ENCODE measurements at regions not wholly inside any gene's neighbourhood (a gene's known extent, or its start where the extent isn't known, plus 50 kb on each side); places are given as distances from the start of the nearest gene placed in this dataset.
A peak's percentile ranks its signal among the peaks of the same experiment; 100 is the strongest.

DNA sequence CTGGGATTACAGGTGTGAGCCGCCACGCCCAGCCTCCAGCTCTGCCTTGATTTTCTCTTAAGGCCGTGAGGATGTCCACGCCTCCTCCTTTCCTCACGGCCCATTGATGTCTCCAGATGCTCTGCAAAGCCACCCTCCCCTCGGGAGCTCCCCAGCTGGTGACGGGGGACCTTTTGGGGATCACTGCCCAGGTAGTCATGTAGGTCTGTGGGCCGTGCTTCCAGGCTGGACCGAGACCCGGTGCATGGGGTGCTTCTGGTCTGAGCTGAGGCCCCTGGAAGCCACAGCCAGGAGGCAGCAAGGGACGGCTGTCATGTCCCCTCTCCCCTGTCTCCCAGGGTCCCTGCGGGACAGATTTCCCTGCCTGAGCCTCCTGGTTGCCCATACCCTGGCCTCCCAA lies 277.8 kb downstream of the SEC14L1 start (continued):
- TF ChIP-seq, protein P1, sequence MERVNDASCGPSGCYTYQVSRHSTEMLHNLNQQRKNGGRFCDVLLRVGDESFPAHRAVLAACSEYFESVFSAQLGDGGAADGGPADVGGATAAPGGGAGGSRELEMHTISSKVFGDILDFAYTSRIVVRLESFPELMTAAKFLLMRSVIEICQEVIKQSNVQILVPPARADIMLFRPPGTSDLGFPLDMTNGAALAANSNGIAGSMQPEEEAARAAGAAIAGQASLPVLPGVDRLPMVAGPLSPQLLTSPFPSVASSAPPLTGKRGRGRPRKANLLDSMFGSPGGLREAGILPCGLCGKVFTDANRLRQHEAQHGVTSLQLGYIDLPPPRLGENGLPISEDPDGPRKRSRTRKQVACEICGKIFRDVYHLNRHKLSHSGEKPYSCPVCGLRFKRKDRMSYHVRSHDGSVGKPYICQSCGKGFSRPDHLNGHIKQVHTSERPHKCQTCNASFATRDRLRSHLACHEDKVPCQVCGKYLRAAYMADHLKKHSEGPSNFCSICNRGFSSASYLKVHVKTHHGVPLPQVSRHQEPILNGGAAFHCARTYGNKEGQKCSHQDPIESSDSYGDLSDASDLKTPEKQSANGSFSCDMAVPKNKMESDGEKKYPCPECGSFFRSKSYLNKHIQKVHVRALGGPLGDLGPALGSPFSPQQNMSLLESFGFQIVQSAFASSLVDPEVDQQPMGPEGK (tag by site-specific recombination; IDR thresholded peaks at IDR 0.05): no peak
- TF ChIP-seq HOXA7 (CRISPR knock-in tag; IDR thresholded peaks at IDR 0.05; ENCODE audit: borderline replicate concordance): no peak
- no peak for TF ChIP-seq ZNF664 (tag by site-specific recombination; IDR thresholded peaks at IDR 0.05)
- TF ChIP-seq ZNF214 (tag by site-specific recombination; IDR thresholded peaks at IDR 0.05; ENCODE audit: borderline replicate concordance): no peak
- TF ChIP-seq ZFP37 (tag by site-specific recombination; IDR thresholded peaks at IDR 0.05): no peak

DNA sequence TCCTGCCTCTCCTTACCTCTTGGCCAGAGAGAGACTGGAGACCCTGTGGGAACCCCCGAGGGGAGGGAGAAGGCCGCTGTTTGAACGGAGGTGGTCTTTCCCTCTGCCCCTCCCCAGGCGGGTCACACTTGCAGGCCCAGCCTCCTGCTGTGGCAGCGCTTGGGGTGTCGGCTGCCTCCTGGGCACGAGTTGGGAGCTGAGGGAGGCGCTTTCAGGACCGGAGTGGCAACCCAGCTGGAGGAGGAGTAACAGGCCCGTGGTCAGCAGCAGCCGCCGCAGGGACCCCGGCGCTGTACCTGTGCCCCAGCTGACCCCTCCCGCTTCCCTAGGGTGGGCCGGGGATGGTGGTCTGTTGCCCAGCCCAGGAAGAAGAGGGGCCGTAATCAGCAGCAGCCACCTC lies 278.3 kb downstream of the SEC14L1 start:
- ChIA-PET POLR2A (no interaction called here), CTCF (interaction anchor here (0.6 to 2.1 kb wide), 4 partner anchors 11 to 211 kb away, joined by 3 to 16 read pairs (median 3); no protein-coding TSS in a partner anchor)
- peaks cover 14% of the 10 kb centered on the region for H3K4me1 ChIP-seq (ENCODE audit: control insufficient read depth, insufficient read depth, low read length)
- no peak overlapping the region for H3K27ac ChIP-seq (ENCODE audit: extremely low read depth, low read depth, low read length)
- no peak overlapping the region for H3K4me3 ChIP-seq (ENCODE audit: low read depth, low read length)
- H3K9me3 ChIP-seq (ENCODE audit: control insufficient read depth, insufficient read depth, low read depth, low read length): no peaks in the 10 kb centered on the region
- TF ChIP-seq KLF1 (tag by site-specific recombination; IDR thresholded peaks at IDR 0.05) (0 out of 2 replicates have a peak, but pooled peaks have one; percentile 13), ZBTB8A (tag by site-specific recombination; IDR thresholded peaks at IDR 0.05) (no peak), ZNF341 (tag by site-specific recombination; IDR thresholded peaks at IDR 0.05; ENCODE audit: low read depth) (peak; percentile 35; the same call in 1 of the 2 replicates), GLIS1 (tag by site-specific recombination; IDR thresholded peaks at IDR 0.05) (peak; percentile 36; the same call in 1 of the 2 replicates)
- H3K36me3 ChIP-seq (ENCODE audit: control insufficient read depth in 2 of 2, insufficient read depth in 1 of 2, low read length in 2 of 2): peaks cover 0 to 10% of the 10 kb centered on the region in 2 experiments; a peak in 1 of 3 replicates

DNA sequence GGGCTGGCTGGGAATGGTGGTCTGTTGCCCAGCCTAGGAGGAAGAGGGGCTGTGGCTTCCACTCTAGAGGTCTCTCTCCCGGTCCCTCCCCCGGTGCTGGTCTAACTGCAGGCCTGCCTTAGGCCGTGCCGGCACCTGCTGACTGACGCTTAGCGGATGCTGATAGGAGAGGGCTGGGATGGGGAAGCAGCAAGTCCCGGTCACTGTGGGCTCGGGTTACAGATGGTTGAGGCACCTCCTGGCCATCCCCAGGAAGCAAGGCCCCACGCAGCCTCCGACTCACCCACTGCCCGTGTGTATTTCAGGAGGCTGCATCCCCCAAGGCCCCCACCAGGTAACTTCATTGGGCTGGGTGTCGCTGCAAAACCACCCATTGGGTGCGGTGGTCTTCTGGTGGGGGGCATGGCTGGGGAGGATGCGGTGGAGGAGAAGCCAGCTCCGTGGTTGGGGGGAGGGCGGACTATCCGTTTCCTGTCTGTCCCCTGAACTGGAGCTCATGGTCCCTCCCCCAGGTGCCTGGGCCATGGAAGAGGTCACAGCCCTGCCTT lies 278.9 kb downstream of the SEC14L1 start:
- Histone ChIP-seq H3K4me1 (ENCODE audit: control insufficient read depth, insufficient read depth, low read length) (peaks cover 14% of the 10 kb centered on the region), H3K9me3 (ENCODE audit: control insufficient read depth, insufficient read depth, low read depth, low read length) (no peaks in the 10 kb centered on the region), H3K4me3 (ENCODE audit: low read depth, low read length) (no peak overlapping the region), H3K36me3 (ENCODE audit: control insufficient read depth in 2 of 2, insufficient read depth in 1 of 2, low read length in 2 of 2) (peaks cover 0 to 11% of the 10 kb centered on the region in 2 experiments; a peak in 1 of 3 replicates), H3K27ac (ENCODE audit: extremely low read depth, low read depth, low read length) (no peak overlapping the region)
- POLR2A ChIA-PET: no interaction called here
- CTCF ChIA-PET: interaction anchor here (0.6 to 2.1 kb wide), 4 partner anchors 10 to 212 kb away, joined by 3 to 16 read pairs (median 3); no protein-coding TSS in a partner anchor
- TF ChIP-seq SCRT2 (tag by site-specific recombination; IDR thresholded peaks at IDR 0.05): peak; percentile 58; the same call in 1 of the 2 replicates
- TF ChIP-seq SCRT1 (tag by site-specific recombination; IDR thresholded peaks at IDR 0.05; ENCODE audit: borderline replicate concordance): 0 out of 2 replicates have a peak, but pooled peaks have one; percentile 44
- peak; percentile 72 for TF ChIP-seq ZIC2 (tag by site-specific recombination; IDR thresholded peaks at IDR 0.05)
- TF ChIP-seq ZNF600 (tag by site-specific recombination; IDR thresholded peaks at IDR 0.05): peak; percentile 75
- TF ChIP-seq, protein P2, sequence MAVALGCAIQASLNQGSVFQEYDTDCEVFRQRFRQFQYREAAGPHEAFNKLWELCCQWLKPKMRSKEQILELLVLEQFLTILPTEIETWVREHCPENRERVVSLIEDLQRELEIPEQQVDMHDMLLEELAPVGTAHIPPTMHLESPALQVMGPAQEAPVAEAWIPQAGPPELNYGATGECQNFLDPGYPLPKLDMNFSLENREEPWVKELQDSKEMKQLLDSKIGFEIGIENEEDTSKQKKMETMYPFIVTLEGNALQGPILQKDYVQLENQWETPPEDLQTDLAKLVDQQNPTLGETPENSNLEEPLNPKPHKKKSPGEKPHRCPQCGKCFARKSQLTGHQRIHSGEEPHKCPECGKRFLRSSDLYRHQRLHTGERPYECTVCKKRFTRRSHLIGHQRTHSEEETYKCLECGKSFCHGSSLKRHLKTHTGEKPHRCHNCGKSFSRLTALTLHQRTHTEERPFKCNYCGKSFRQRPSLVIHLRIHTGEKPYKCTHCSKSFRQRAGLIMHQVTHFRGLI (tag by site-specific recombination; IDR thresholded peaks at IDR 0.05): no peak
- TF ChIP-seq IKZF3 (tag by site-specific recombination; IDR thresholded peaks at IDR 0.05): peak; percentile 74
- TF ChIP-seq GLIS1 (tag by site-specific recombination; IDR thresholded peaks at IDR 0.05): peak; percentile 92
- TF ChIP-seq ZNF10 (tag by site-specific recombination; IDR thresholded peaks at IDR 0.05): peak; percentile 100
- TF ChIP-seq SP2 (tag by site-specific recombination; IDR thresholded peaks at IDR 0.05): peak; percentile 58
- TF ChIP-seq HOXC10 (CRISPR knock-in tag; IDR thresholded peaks at IDR 0.05): no peak
- peak; percentile 72; the same call in 1 of the 2 replicates for TF ChIP-seq ZNF223 (tag by site-specific recombination; IDR thresholded peaks at IDR 0.05)
- no peak for TF ChIP-seq ZNF214 (tag by site-specific recombination; IDR thresholded peaks at IDR 0.05; ENCODE audit: borderline replicate concordance)
- TF ChIP-seq MEIS1 (CRISPR knock-in tag; IDR thresholded peaks at IDR 0.05; ENCODE audit: borderline replicate concordance): no peak
- 0 out of 2 replicates have a peak, but pooled peaks have one; percentile 11 for TF ChIP-seq ZFHX2 (tag by site-specific recombination; conservative IDR thresholded peaks at IDR 0.05)
- TF ChIP-seq ZEB2 (tag by site-specific recombination; IDR thresholded peaks at IDR 0.05): 0 out of 2 replicates have a peak, but pooled peaks have one; percentile 23
- TF ChIP-seq, protein P3, sequence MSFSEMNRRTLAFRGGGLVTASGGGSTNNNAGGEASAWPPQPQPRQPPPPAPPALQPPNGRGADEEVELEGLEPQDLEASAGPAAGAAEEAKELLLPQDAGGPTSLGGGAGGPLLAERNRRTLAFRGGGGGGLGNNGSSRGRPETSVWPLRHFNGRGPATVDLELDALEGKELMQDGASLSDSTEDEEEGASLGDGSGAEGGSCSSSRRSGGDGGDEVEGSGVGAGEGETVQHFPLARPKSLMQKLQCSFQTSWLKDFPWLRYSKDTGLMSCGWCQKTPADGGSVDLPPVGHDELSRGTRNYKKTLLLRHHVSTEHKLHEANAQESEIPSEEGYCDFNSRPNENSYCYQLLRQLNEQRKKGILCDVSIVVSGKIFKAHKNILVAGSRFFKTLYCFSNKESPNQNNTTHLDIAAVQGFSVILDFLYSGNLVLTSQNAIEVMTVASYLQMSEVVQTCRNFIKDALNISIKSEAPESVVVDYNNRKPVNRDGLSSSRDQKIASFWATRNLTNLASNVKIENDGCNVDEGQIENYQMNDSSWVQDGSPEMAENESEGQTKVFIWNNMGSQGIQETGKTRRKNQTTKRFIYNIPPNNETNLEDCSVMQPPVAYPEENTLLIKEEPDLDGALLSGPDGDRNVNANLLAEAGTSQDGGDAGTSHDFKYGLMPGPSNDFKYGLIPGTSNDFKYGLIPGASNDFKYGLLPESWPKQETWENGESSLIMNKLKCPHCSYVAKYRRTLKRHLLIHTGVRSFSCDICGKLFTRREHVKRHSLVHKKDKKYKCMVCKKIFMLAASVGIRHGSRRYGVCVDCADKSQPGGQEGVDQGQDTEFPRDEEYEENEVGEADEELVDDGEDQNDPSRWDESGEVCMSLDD (tag by site-specific recombination; IDR thresholded peaks at IDR 0.05): no peak
- TF ChIP-seq, protein P1 (tag by site-specific recombination; IDR thresholded peaks at IDR 0.05): peak; percentile 74
- no peak for TF ChIP-seq ZNF239 (tag by site-specific recombination; IDR thresholded peaks at IDR 0.05)
- TF ChIP-seq GLIS2 (tag by site-specific recombination; IDR thresholded peaks at IDR 0.05): peak; percentile 69
